ENCODE measurements at regions not wholly inside any gene's neighbourhood (a gene's known extent, or its start where the extent isn't known, plus 50 kb on each side); places are given as distances from the start of the nearest gene placed in this dataset.

GRCh38 chrX:2600564-2600963 is 90.5 kb upstream of the CD99 start:
- Histone ChIP-seq H3K27me3 (replicated peaks in 2 of 5; ENCODE audit: control insufficient read depth in 4 of 5, insufficient read depth in 5 of 5, low read length in 4 of 5) (no peaks in the 10 kb centered on the region), H3K4me1 (ENCODE audit: control extremely low read depth in 1 of 4, control insufficient read depth in 4 of 4, insufficient read depth in 4 of 4, low read length in 3 of 4) (no peaks in the 10 kb centered on the region), H3K27ac (ENCODE audit: insufficient read depth in 1 of 2, low read depth in 1 of 2, low read length in 2 of 2, poor library complexity in 1 of 2, severe bottlenecking in 2 of 2) (no peak overlapping the region), H3K4me3 (ENCODE audit: control insufficient read depth in 1 of 7, extremely low read depth in 1 of 7, insufficient read depth in 4 of 7, low read depth in 2 of 7, low read length in 6 of 7) (no peak overlapping the region), H3K9me3 (ENCODE audit: control extremely low read depth in 1 of 5, control insufficient read depth in 4 of 5, insufficient read depth in 2 of 5, low read depth in 1 of 5, low read length in 4 of 5) (no peaks in the 10 kb centered on the region), H3K36me3 (ENCODE audit: control insufficient read depth in 4 of 4, insufficient read depth in 4 of 4, low read length in 3 of 4) (peaks cover 2 to 21% (median 9%) of the 10 kb centered on the region in 4 experiments)
- ChIA-PET CTCF (no interaction called here), POLR2A (no interaction called here)
- WGBS (ENCODE audit: insufficient coverage): 85% methylated on average over 5 of the region's 6 CpGs
- DNase-seq: no peak

- POLR2A ChIA-PET: no interaction called here
- H3K9me3 ChIP-seq (ENCODE audit: control extremely low read depth in 1 of 5, control insufficient read depth in 4 of 5, insufficient read depth in 2 of 5, low read depth in 1 of 5, low read length in 4 of 5): no peaks in the 10 kb centered on the region
- WGBS (ENCODE audit: insufficient coverage): 95% methylated on average over 3 of the region's 9 CpGs
Observed at GRCh38 chrX:2596555-2597255, 94.4 kb upstream of the CD99 start.

GRCh38 chrX:2596045-2596444 is 95.0 kb upstream of the CD99 start:
- Histone ChIP-seq H3K4me3 (ENCODE audit: control insufficient read depth in 1 of 7, extremely low read depth in 1 of 7, insufficient read depth in 4 of 7, low read depth in 2 of 7, low read length in 6 of 7) (no peak overlapping the region), H3K27ac (ENCODE audit: insufficient read depth in 1 of 2, low read depth in 1 of 2, low read length in 2 of 2, poor library complexity in 1 of 2, severe bottlenecking in 2 of 2) (no peak overlapping the region), H3K27me3 (replicated peaks in 2 of 5; ENCODE audit: control insufficient read depth in 4 of 5, insufficient read depth in 5 of 5, low read length in 4 of 5) (no peaks in the 10 kb centered on the region), H3K4me1 (ENCODE audit: control extremely low read depth in 1 of 4, control insufficient read depth in 4 of 4, insufficient read depth in 4 of 4, low read length in 3 of 4) (no peaks in the 10 kb centered on the region), H3K36me3 (ENCODE audit: control insufficient read depth in 4 of 4, insufficient read depth in 4 of 4, low read length in 3 of 4) (peaks cover 0 to 11% (median 6%) of the 10 kb centered on the region in 4 experiments), H3K9me3 (ENCODE audit: control extremely low read depth in 1 of 5, control insufficient read depth in 4 of 5, insufficient read depth in 2 of 5, low read depth in 1 of 5, low read length in 4 of 5) (no peaks in the 10 kb centered on the region)
- ChIA-PET CTCF (no interaction called here), POLR2A (no interaction called here)
- no peak for DNase-seq
- WGBS (ENCODE audit: insufficient coverage): 100% methylated on average over 4 of the region's 4 CpGs

More at GRCh38 chrX:2596555-2597255, 94.4 kb upstream of the CD99 start:
- DNase-seq: no peak
- no peak overlapping the region for H3K4me3 ChIP-seq (ENCODE audit: control insufficient read depth in 1 of 7, extremely low read depth in 1 of 7, insufficient read depth in 4 of 7, low read depth in 2 of 7, low read length in 6 of 7)
- peaks cover 0 to 13% (median 7%) of the 10 kb centered on the region in 4 experiments for H3K36me3 ChIP-seq (ENCODE audit: control insufficient read depth in 4 of 4, insufficient read depth in 4 of 4, low read length in 3 of 4)
- H3K27me3 ChIP-seq (replicated peaks in 2 of 5; ENCODE audit: control insufficient read depth in 4 of 5, insufficient read depth in 5 of 5, low read length in 4 of 5): no peaks in the 10 kb centered on the region
- H3K4me1 ChIP-seq (ENCODE audit: control extremely low read depth in 1 of 4, control insufficient read depth in 4 of 4, insufficient read depth in 4 of 4, low read length in 3 of 4): no peaks in the 10 kb centered on the region
- no peak overlapping the region for H3K27ac ChIP-seq (ENCODE audit: insufficient read depth in 1 of 2, low read depth in 1 of 2, low read length in 2 of 2, poor library complexity in 1 of 2, severe bottlenecking in 2 of 2)
- CTCF ChIA-PET: no interaction called here

GRCh38 chrX:2595258-2595657 is 94.5 kb upstream of the DHRSX start:
- Histone ChIP-seq H3K36me3 (ENCODE audit: control insufficient read depth in 4 of 4, insufficient read depth in 4 of 4, low read length in 3 of 4) (peaks cover 0 to 7% (median 2%) of the 10 kb centered on the region in 4 experiments), H3K27ac (ENCODE audit: insufficient read depth in 1 of 2, low read depth in 1 of 2, low read length in 2 of 2, poor library complexity in 1 of 2, severe bottlenecking in 2 of 2) (no peak overlapping the region), H3K4me1 (ENCODE audit: control extremely low read depth in 1 of 4, control insufficient read depth in 4 of 4, insufficient read depth in 4 of 4, low read length in 3 of 4) (no peaks in the 10 kb centered on the region), H3K27me3 (replicated peaks in 2 of 5; ENCODE audit: control insufficient read depth in 4 of 5, insufficient read depth in 5 of 5, low read length in 4 of 5) (no peaks in the 10 kb centered on the region), H3K4me3 (ENCODE audit: control insufficient read depth in 1 of 7, extremely low read depth in 1 of 7, insufficient read depth in 4 of 7, low read depth in 2 of 7, low read length in 6 of 7) (no peak overlapping the region), H3K9me3 (ENCODE audit: control extremely low read depth in 1 of 5, control insufficient read depth in 4 of 5, insufficient read depth in 2 of 5, low read depth in 1 of 5, low read length in 4 of 5) (no peaks in the 10 kb centered on the region)
- ChIA-PET POLR2A (no interaction called here), CTCF (no interaction called here)
- DNase-seq: no peak
- WGBS (ENCODE audit: insufficient coverage): 70% methylated on average over 4 of the region's 5 CpGs

GRCh38 chrX:2594491-2594890 is 93.7 kb upstream of the DHRSX start:
- H3K27me3 ChIP-seq (replicated peaks in 2 of 5; ENCODE audit: control insufficient read depth in 4 of 5, insufficient read depth in 5 of 5, low read length in 4 of 5): no peaks in the 10 kb centered on the region
- WGBS (ENCODE audit: insufficient coverage): 100% methylated on average over 2 of the region's 3 CpGs
- H3K9me3 ChIP-seq (ENCODE audit: control extremely low read depth in 1 of 5, control insufficient read depth in 4 of 5, insufficient read depth in 2 of 5, low read depth in 1 of 5, low read length in 4 of 5): no peaks in the 10 kb centered on the region
- no peaks in the 10 kb centered on the region for H3K4me1 ChIP-seq (ENCODE audit: control extremely low read depth in 1 of 4, control insufficient read depth in 4 of 4, insufficient read depth in 4 of 4, low read length in 3 of 4)
- DNase-seq: no peak
- H3K36me3 ChIP-seq (ENCODE audit: control insufficient read depth in 4 of 4, insufficient read depth in 4 of 4, low read length in 3 of 4): peaks cover 0 to 6% (median 2%) of the 10 kb centered on the region in 4 experiments
- ChIA-PET POLR2A (no interaction called here), CTCF (no interaction called here)
- H3K4me3 ChIP-seq (ENCODE audit: control insufficient read depth in 1 of 7, extremely low read depth in 1 of 7, insufficient read depth in 4 of 7, low read depth in 2 of 7, low read length in 6 of 7): no peak overlapping the region
- no peak overlapping the region for H3K27ac ChIP-seq (ENCODE audit: insufficient read depth in 1 of 2, low read depth in 1 of 2, low read length in 2 of 2, poor library complexity in 1 of 2, severe bottlenecking in 2 of 2)

- Histone ChIP-seq H3K4me3 (ENCODE audit: control insufficient read depth in 1 of 7, extremely low read depth in 1 of 7, insufficient read depth in 4 of 7, low read depth in 2 of 7, low read length in 6 of 7) (no peak overlapping the region), H3K27ac (ENCODE audit: insufficient read depth in 1 of 2, low read depth in 1 of 2, low read length in 2 of 2, poor library complexity in 1 of 2, severe bottlenecking in 2 of 2) (no peak overlapping the region), H3K4me1 (ENCODE audit: control extremely low read depth in 1 of 4, control insufficient read depth in 4 of 4, insufficient read depth in 4 of 4, low read length in 3 of 4) (no peaks in the 10 kb centered on the region), H3K9me3 (ENCODE audit: control extremely low read depth in 1 of 5, control insufficient read depth in 4 of 5, insufficient read depth in 2 of 5, low read depth in 1 of 5, low read length in 4 of 5) (peaks cover 0 to 2% (median 0%) of the 10 kb centered on the region in 5 experiments), H3K27me3 (replicated peaks in 2 of 5; ENCODE audit: control insufficient read depth in 4 of 5, insufficient read depth in 5 of 5, low read length in 4 of 5) (no peaks in the 10 kb centered on the region), H3K36me3 (ENCODE audit: control insufficient read depth in 4 of 4, insufficient read depth in 4 of 4, low read length in 3 of 4) (peaks cover 0 to 2% (median 0%) of the 10 kb centered on the region in 4 experiments)
- POLR2A ChIA-PET: no interaction called here
- 100% methylated on average over 1 of the region's 3 CpGs for WGBS (ENCODE audit: insufficient coverage)
- CTCF ChIA-PET: no interaction called here
- no peak for DNase-seq
Observed at GRCh38 chrX:2592279-2592678, 91.5 kb upstream of the DHRSX start.

- POLR2A ChIA-PET: no interaction called here
- CTCF ChIA-PET: no interaction called here
- H3K4me1 ChIP-seq (ENCODE audit: control extremely low read depth in 1 of 4, control insufficient read depth in 4 of 4, insufficient read depth in 4 of 4, low read length in 3 of 4): peaks cover 0 to 2% (median 0%) of the 10 kb centered on the region in 4 experiments
- 93% methylated on average over 8 of the region's 9 CpGs for WGBS (ENCODE audit: insufficient coverage)
- no peaks in the 10 kb centered on the region for H3K36me3 ChIP-seq (ENCODE audit: control insufficient read depth in 4 of 4, insufficient read depth in 4 of 4, low read length in 3 of 4)
- H3K9me3 ChIP-seq (ENCODE audit: control extremely low read depth in 1 of 5, control insufficient read depth in 4 of 5, insufficient read depth in 2 of 5, low read depth in 1 of 5, low read length in 4 of 5): peaks cover 0 to 2% (median 0%) of the 10 kb centered on the region in 5 experiments
- H3K4me3 ChIP-seq (ENCODE audit: control insufficient read depth in 1 of 7, extremely low read depth in 1 of 7, insufficient read depth in 4 of 7, low read depth in 2 of 7, low read length in 6 of 7): no peak overlapping the region
- no peak for DNase-seq
- peaks cover 0 to 20% (median 13%) of the 10 kb centered on the region in 5 experiments for H3K27me3 ChIP-seq (replicated peaks in 2 of 5; ENCODE audit: control insufficient read depth in 4 of 5, insufficient read depth in 5 of 5, low read length in 4 of 5)
- H3K27ac ChIP-seq (ENCODE audit: insufficient read depth in 1 of 2, low read depth in 1 of 2, low read length in 2 of 2, poor library complexity in 1 of 2, severe bottlenecking in 2 of 2): no peak overlapping the region
Observed at GRCh38 chrX:2589186-2590020, 88.6 kb upstream of the DHRSX start.
